Muscle layer of colon (tissue), 2 donors: ENCODE measurements at regions not wholly inside any gene's neighbourhood (a gene's known extent, or its start where the extent isn't known, plus 50 kb on each side); places are given as distances from the start of the nearest gene placed in this dataset.

Experiments
- H3K27ac ChIP-seq: one replicate; pipeline ENCODE4 v1.7.0; 2013; ENCODE audit warnings: low read depth, mild to moderate bottlenecking, low read length, moderate library complexity
- H3K27me3 ChIP-seq, 2 donors: one replicate each; pipeline ENCODE4 v1.7.0; 2013; ENCODE audit warnings: low read length in 2 of 2, mild to moderate bottlenecking in 2 of 2; ENCODE audit not compliant: insufficient read depth in 2 of 2, control insufficient read depth in 1 of 2
- H3K36me3 ChIP-seq: one replicate; pipeline ENCODE4 v1.7.0; 2013; ENCODE audit warnings: mild to moderate bottlenecking, low read length; ENCODE audit not compliant: insufficient read depth
- H3K4me1 ChIP-seq: one replicate; pipeline ENCODE4 v1.7.0; 2013; ENCODE audit warnings: mild to moderate bottlenecking, low read length; ENCODE audit not compliant: insufficient read depth
- H3K4me3 ChIP-seq, 2 donors: one replicate each; pipeline ENCODE4 v1.7.0; 2013; ENCODE audit warnings: low read length in 2 of 2, low read depth in 1 of 2, mild to moderate bottlenecking in 1 of 2, moderate library complexity in 1 of 2
- H3K9ac ChIP-seq: one replicate; pipeline ENCODE4 v1.7.0; 2013; ENCODE audit warnings: low read length
- H3K9me3 ChIP-seq: one replicate; pipeline ENCODE4 v1.7.0; 2013; ENCODE audit warnings: mild to moderate bottlenecking, low read length
- donor health status: abdominal sarcoma.
- donor health status: Adenocarcinoma of cecum.

GRCh38 chr2:18123211-18123570 is 244.7 kb downstream of the KCNS3 start:
- H3K27ac ChIP-seq, result no peak overlapping the region
- H3K9me3 ChIP-seq, result no peaks in the 10 kb centered on the region
- no peaks in the 10 kb centered on the region for H3K36me3 ChIP-seq
- no peaks in the 10 kb centered on the region for H3K27me3 ChIP-seq
- peaks cover 13% of the 10 kb centered on the region for H3K4me1 ChIP-seq
- no peak overlapping the region for H3K9ac ChIP-seq
- no peak overlapping the region for H3K4me3 ChIP-seq

DNA sequence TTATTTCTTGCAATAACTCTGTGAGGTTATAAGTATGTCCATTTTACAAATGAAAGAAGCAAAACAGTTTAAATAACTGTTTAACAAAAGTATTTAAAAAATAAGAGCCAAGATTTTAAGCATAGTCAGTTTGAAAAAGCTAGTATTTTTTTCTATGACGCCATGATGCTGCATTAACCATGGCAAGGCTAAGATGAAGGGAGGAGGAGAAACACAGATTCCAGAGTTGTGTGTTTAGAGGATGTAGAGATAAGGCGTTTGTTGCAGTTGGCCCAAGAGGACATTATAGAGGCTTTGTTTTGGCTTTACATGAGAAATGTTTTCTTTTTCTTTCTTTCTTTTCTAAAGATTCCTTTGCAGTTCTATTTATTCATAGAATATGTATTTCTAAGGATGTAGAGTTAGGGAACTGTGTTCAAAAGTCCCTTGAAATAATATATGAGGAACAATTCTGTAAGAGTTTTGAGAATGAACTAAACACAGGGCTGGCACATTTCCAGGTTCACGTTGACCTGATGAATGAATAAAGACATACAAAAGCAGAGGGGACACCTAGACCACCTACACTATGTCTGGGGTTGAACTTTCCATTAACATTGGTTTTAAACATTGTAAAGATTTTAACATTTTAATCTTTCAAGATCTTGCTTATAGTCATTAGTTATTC is 244.2 kb downstream of the KCNS3 start:
- no peak overlapping the region for H3K4me3 ChIP-seq
- peaks cover 13% of the 10 kb centered on the region for H3K4me1 ChIP-seq
- H3K27me3 ChIP-seq, result no peaks in the 10 kb centered on the region
- no peak overlapping the region for H3K27ac ChIP-seq
- no peak overlapping the region for H3K9ac ChIP-seq
- no peaks in the 10 kb centered on the region for H3K9me3 ChIP-seq
- H3K36me3 ChIP-seq, result no peaks in the 10 kb centered on the region

DNA sequence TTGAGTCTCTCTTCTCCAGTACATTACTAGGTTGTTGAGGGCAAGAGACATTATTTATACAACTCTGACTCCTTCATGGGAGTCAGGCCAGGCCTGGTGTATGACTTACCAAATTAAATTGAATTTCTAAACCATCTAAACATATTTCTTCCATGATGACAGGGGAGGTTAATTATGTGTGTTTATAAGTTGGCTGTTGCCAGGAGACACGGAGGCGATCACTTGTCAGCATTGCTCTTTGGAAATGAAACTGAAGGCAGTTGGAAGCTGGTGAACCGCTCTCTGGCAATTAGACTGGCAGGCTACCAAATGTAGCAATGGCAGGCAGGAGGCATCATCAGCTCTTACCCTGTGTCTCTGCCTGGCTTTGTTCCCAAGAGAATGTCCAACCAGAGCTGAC is 241.4 kb downstream of the KCNS3 start:
- Histone ChIP-seq H3K4me1 (peaks cover 13% of the 10 kb centered on the region), H3K9ac (no peak overlapping the region), H3K27me3 (no peaks in the 10 kb centered on the region)

GRCh38 chr2:18118703-18119102 is 240.2 kb downstream of the KCNS3 start:
- no peak overlapping the region for H3K4me3 ChIP-seq
- no peak overlapping the region for H3K27ac ChIP-seq
- H3K4me1 ChIP-seq, result peaks cover 13% of the 10 kb centered on the region
- H3K9me3 ChIP-seq, result no peaks in the 10 kb centered on the region
- no peak overlapping the region for H3K9ac ChIP-seq
- H3K36me3 ChIP-seq, result no peaks in the 10 kb centered on the region
- H3K27me3 ChIP-seq, result no peaks in the 10 kb centered on the region

More for the DNA sequence above, 241.4 kb downstream of the KCNS3 start:
- no peaks in the 10 kb centered on the region for H3K9me3 ChIP-seq
- H3K27ac ChIP-seq, result no peak overlapping the region
- no peaks in the 10 kb centered on the region for H3K36me3 ChIP-seq
- H3K4me3 ChIP-seq, result no peak overlapping the region

- Histone ChIP-seq H3K27ac (no peak overlapping the region), H3K36me3 (no peaks in the 10 kb centered on the region), H3K9ac (no peak overlapping the region), H3K27me3 (no peaks in the 10 kb centered on the region), H3K9me3 (no peaks in the 10 kb centered on the region), H3K4me3 (no peak overlapping the region), H3K4me1 (peaks cover 13% of the 10 kb centered on the region)
Observed at GRCh38 chr2:18117592-18117991, 239.1 kb downstream of the KCNS3 start.

DNA sequence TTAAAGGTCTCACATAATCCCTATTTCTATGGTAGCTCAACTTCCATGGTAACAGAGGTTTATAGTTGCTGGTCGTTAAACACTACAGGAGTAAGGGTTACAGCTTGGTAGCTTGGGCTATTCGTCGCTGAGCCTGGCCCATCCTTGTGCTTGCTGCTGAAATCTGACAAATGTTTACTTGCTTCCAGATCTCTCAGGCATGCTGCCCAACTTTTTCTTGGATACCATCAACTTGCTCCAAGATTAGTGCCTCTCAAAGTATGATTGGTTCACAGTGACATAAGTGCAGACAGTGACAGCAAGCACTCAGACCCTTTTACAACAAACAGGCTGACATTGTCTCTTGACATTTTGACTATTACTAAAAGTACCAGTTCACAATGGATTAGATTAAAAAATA is 231.8 kb downstream of the KCNS3 start:
- H3K9me3 ChIP-seq, result no peaks in the 10 kb centered on the region
- H3K9ac ChIP-seq, result no peak overlapping the region
- no peak overlapping the region for H3K4me3 ChIP-seq
- no peaks in the 10 kb centered on the region for H3K4me1 ChIP-seq
- H3K27me3 ChIP-seq, result no peaks in the 10 kb centered on the region
- H3K36me3 ChIP-seq, result no peaks in the 10 kb centered on the region
- no peak overlapping the region for H3K27ac ChIP-seq

- Histone ChIP-seq H3K9ac (no peak overlapping the region), H3K4me1 (no peaks in the 10 kb centered on the region), H3K4me3 (no peak overlapping the region), H3K27ac (no peak overlapping the region), H3K36me3 (no peaks in the 10 kb centered on the region), H3K27me3 (no peaks in the 10 kb centered on the region), H3K9me3 (no peaks in the 10 kb centered on the region)
Observed at GRCh38 chr2:18106841-18107240, 228.4 kb downstream of the KCNS3 start.

DNA sequence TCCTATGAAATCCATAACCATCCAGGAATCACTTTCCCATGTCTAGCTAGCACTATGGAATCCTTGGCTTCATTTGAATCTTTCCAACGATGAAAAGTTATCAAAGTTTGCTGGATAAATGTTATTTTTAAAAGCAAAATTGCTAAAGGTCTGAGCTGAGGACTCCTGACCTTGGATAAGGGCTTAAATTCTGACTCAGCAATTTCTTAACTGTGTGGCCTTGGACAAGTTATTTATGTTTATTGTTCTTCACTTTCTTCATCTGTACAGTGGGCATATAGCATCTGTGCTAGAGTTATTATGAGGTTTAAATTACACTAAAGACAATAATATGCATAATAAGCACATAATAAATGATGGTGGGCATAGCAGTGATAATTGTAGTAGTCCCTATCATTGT is 227.5 kb downstream of the KCNS3 start:
- Histone ChIP-seq H3K36me3 (no peaks in the 10 kb centered on the region), H3K9ac (no peak overlapping the region), H3K27me3 (no peaks in the 10 kb centered on the region), H3K9me3 (no peaks in the 10 kb centered on the region), H3K4me3 (no peak overlapping the region), H3K27ac (no peak overlapping the region), H3K4me1 (no peaks in the 10 kb centered on the region)

- H3K4me3 ChIP-seq, result no peak overlapping the region
Observed at GRCh38 chr2:18104595-18105224, 226.2 kb downstream of the KCNS3 start.

GRCh38 chr2:18096836-18097405 is 218.5 kb downstream of the KCNS3 start:
- H3K27ac ChIP-seq, result no peak overlapping the region
- no peaks in the 10 kb centered on the region for H3K9me3 ChIP-seq
- H3K4me3 ChIP-seq, result no peak overlapping the region
- H3K27me3 ChIP-seq, result no peaks in the 10 kb centered on the region
- no peak overlapping the region for H3K9ac ChIP-seq
- no peaks in the 10 kb centered on the region for H3K36me3 ChIP-seq
- no peaks in the 10 kb centered on the region for H3K4me1 ChIP-seq

More at GRCh38 chr2:18104595-18105224, 226.2 kb downstream of the KCNS3 start:
- Histone ChIP-seq H3K4me1 (no peaks in the 10 kb centered on the region), H3K9me3 (no peaks in the 10 kb centered on the region), H3K27ac (no peak overlapping the region), H3K27me3 (no peaks in the 10 kb centered on the region), H3K36me3 (no peaks in the 10 kb centered on the region), H3K9ac (no peak overlapping the region)

- H3K27me3 ChIP-seq, result no peaks in the 10 kb centered on the region
- no peaks in the 10 kb centered on the region for H3K4me1 ChIP-seq
- H3K27ac ChIP-seq, result no peak overlapping the region
- no peak overlapping the region for H3K4me3 ChIP-seq
- H3K36me3 ChIP-seq, result no peaks in the 10 kb centered on the region
- H3K9ac ChIP-seq, result no peak overlapping the region
- H3K9me3 ChIP-seq, result no peaks in the 10 kb centered on the region
Observed at GRCh38 chr2:18094277-18094676, 215.8 kb downstream of the KCNS3 start.

GRCh38 chr2:18093196-18093595 is 214.7 kb downstream of the KCNS3 start:
- no peaks in the 10 kb centered on the region for H3K4me1 ChIP-seq
- no peaks in the 10 kb centered on the region for H3K9me3 ChIP-seq
- no peak overlapping the region for H3K4me3 ChIP-seq
- no peak overlapping the region for H3K9ac ChIP-seq
- no peaks in the 10 kb centered on the region for H3K27me3 ChIP-seq
- H3K27ac ChIP-seq, result no peak overlapping the region
- H3K36me3 ChIP-seq, result no peaks in the 10 kb centered on the region
